AG04450 (cell line): ENCODE measurements at regions not wholly inside any gene's neighbourhood (a gene's known extent, or its start where the extent isn't known, plus 50 kb on each side); places are given as distances from the start of the nearest gene placed in this dataset.

ENCODE experiments used
- CTCF ChIA-PET: fragments of 300-600, 350-600 bp; formaldehyde crosslinking; extraction: SDS; loops from one replicate; lab custom pipeline; 2022; ENCODE audit warnings: antibody characterized with exemption, inconsistent platforms; lab: Charles Lee
- POLR2A ChIA-PET: fragments of 350-600 bp; formaldehyde crosslinking; extraction: SDS; loops from one replicate; lab custom pipeline; 2021; ENCODE audit warnings: antibody characterized with exemption, inconsistent platforms; lab: Yijun Ruan, JAX
- DNase-seq: peaks from one replicate; pipeline ENCODE4 v3.0.0-alpha.2; 2011; ENCODE audit warnings: low read depth, low spot score
- H3K27ac ChIP-seq: one replicate; pipeline ENCODE4 v1.5.1; 2012; ENCODE audit warnings: low read depth, low read length, control low read depth
- H3K27me3 ChIP-seq: one replicate; pipeline ENCODE4 v1.6.0; 2012; ENCODE audit warnings: low read length; ENCODE audit not compliant: control insufficient read depth, insufficient read depth
- H3K4me3 ChIP-seq: 2 replicates; pipeline ENCODE4 v1.5.1; 2011; ENCODE audit warnings: mild to moderate bottlenecking, low read depth, low read length, control low read depth
- H3K9me3 ChIP-seq: 2 replicates; pipeline ENCODE4 v1.5.1; 2012; ENCODE audit warnings: low read length; ENCODE audit not compliant: control insufficient read depth, insufficient read depth
- CTCF ChIP-seq: IDR thresholded peaks from 2 replicates; pipeline ENCODE4 v1.5.1; 2011; ENCODE audit warnings: low read depth, low read length, control low read depth, inconsistent platforms

GRCh38 chr22:47398921-47399790 is 636.7 kb downstream of the TBC1D22A start:
- ChIA-PET POLR2A (no interaction called here), CTCF (no interaction called here)
- no peak for TF ChIP-seq CTCF
- DNase-seq, result no peak
- no peak overlapping the region for H3K4me3 ChIP-seq
- H3K27ac ChIP-seq, result no peak overlapping the region
- H3K27me3 ChIP-seq, result no peaks in the 10 kb centered on the region
- H3K9me3 ChIP-seq, result peaks cover 28% of the 10 kb centered on the region; the same call in 1 of the 2 replicates

GRCh38 chr22:47398491-47398890 is 636.0 kb downstream of the TBC1D22A start:
- Histone ChIP-seq H3K27ac (no peak overlapping the region), H3K27me3 (no peaks in the 10 kb centered on the region), H3K4me3 (no peak overlapping the region), H3K9me3 (peaks cover 28% of the 10 kb centered on the region; the same call in 1 of the 2 replicates)
- CTCF ChIA-PET, result no interaction called here
- POLR2A ChIA-PET, result no interaction called here
- no peak for DNase-seq
- TF ChIP-seq CTCF, result no peak

GRCh38 chr22:47397673-47398072 is 635.2 kb downstream of the TBC1D22A start:
- ChIA-PET CTCF (no interaction called here), POLR2A (no interaction called here)
- Histone ChIP-seq H3K4me3 (no peak overlapping the region), H3K27ac (no peak overlapping the region), H3K27me3 (no peaks in the 10 kb centered on the region), H3K9me3 (peaks cover 28% of the 10 kb centered on the region; the same call in 1 of the 2 replicates)
- no peak for TF ChIP-seq CTCF
- no peak for DNase-seq

- no peaks in the 10 kb centered on the region for H3K27me3 ChIP-seq
- TF ChIP-seq CTCF, result no peak
- ChIA-PET POLR2A (no interaction called here), CTCF (no interaction called here)
- H3K27ac ChIP-seq, result no peak overlapping the region
- peaks cover 32% of the 10 kb centered on the region; the same call in 1 of the 2 replicates for H3K9me3 ChIP-seq
- no peak for DNase-seq
- no peak overlapping the region for H3K4me3 ChIP-seq
Observed at GRCh38 chr22:47396515-47396914, 634.1 kb downstream of the TBC1D22A start.

- Histone ChIP-seq H3K27ac (no peak overlapping the region), H3K9me3 (peaks cover 29% of the 10 kb centered on the region; the same call in 1 of the 2 replicates), H3K4me3 (no peak overlapping the region), H3K27me3 (no peaks in the 10 kb centered on the region)
- no peak for DNase-seq
- TF ChIP-seq CTCF, result no peak
- CTCF ChIA-PET, result no interaction called here
- POLR2A ChIA-PET, result no interaction called here
Observed at GRCh38 chr22:47396105-47396504, 633.7 kb downstream of the TBC1D22A start.
